HCT116 (cell line): ENCODE measurements at regions not wholly inside any gene's neighbourhood (a gene's known extent, or its start where the extent isn't known, plus 50 kb on each side); places are given as distances from the start of the nearest gene placed in this dataset.

Experiments used
- ATAC-seq: fragments of 200-7000 bp; cut with Tn5 transposase; 2 replicates; pipeline ENCODE4 v1.9.1; 2020; ENCODE audit warnings: mild to moderate bottlenecking, moderate library complexity
- BruUV-seq: library from RNA; stranded (reverse); fragments of 400-500 nt; replicated peaks from 2 replicates; lab custom pipeline; 2021; lab: Mats Ljungman, UMichigan
- CTCF ChIA-PET: fragments of 300-600 bp; sonication (Branson Sonifier 250); formaldehyde crosslinking; loops from one replicate; lab custom pipeline; 2021; ENCODE audit warnings: antibody characterized with exemption; lab: Charles Lee
- POLR2A ChIA-PET: fragments of 300-600, 350-600 bp; sonication (Branson Sonifier 250); formaldehyde crosslinking; loops from one replicate; lab custom pipeline; 2021; ENCODE audit warnings: antibody characterized with exemption; lab: Charles Lee
- RAD21 ChIA-PET, 2 experiments: fragments of 300-600 bp; sonication (Branson Sonifier 250); formaldehyde crosslinking; loops; one replicate each; lab custom pipeline; 2023; ENCODE audit warnings: low total read pairs in 2 of 2; ENCODE audit not compliant: uncharacterized antibody in 2 of 2, unreplicated experiment in 2 of 2, low non-redundant PET in 1 of 2; lab: Charles Lee
- DNase-seq: peaks from one replicate; pipeline ENCODE4 v3.0.0-alpha.2; 2010; ENCODE audit warnings: low read depth, low spot score
- H2AFZ ChIP-seq: fragments of 200-600 bp; shearing (Covaris generic), sonication (generic); 2 replicates; pipeline ENCODE4 v1.6.1; 2017; ENCODE audit warnings: low read depth, mixed run types, mixed read lengths, antibody characterized with exemption, low read length; ENCODE audit not compliant: poor library complexity, severe bottlenecking
- H3K27ac ChIP-seq: 2 replicates; pipeline ENCODE4 v1.5.1; 2012; ENCODE audit warnings: low read depth, low read length
- H3K27me3 ChIP-seq: fragments of 200-600 bp; sonication (generic); 2 replicates; pipeline ENCODE4 v1.6.1; 2016; ENCODE audit warnings: mixed run types, low read length, mixed read lengths; ENCODE audit not compliant: insufficient read depth
- H3K36me3 ChIP-seq, 2 experiments: fragments of 200-500 bp in 1 of 2; fragments of 200-600 bp in 1 of 2; sonication (Bioruptor generic) in 1 of 2; sonication (generic) in 1 of 2; 2 replicates each; pipeline versions ENCODE4 v1.5.1 to v1.6.1; 2014 to 2016; ENCODE audit warnings: low read length in 2 of 2, inconsistent platforms in 1 of 2, mixed read lengths in 1 of 2, mixed run types in 1 of 2; ENCODE audit not compliant: insufficient read depth in 2 of 2, control insufficient read depth in 1 of 2
- H3K4me1 ChIP-seq, 2 experiments: fragments of 200-600 bp in 1 of 2; sonication (generic) in 1 of 2; 2 replicates each; pipeline versions ENCODE4 v1.5.1 to v1.6.1; 2012 to 2017; ENCODE audit warnings: low read length in 2 of 2, inconsistent platforms in 1 of 2, mild to moderate bottlenecking in 1 of 2, mixed read lengths in 1 of 2, mixed run types in 1 of 2, moderate library complexity in 1 of 2; ENCODE audit not compliant: insufficient read depth in 2 of 2, control insufficient read depth in 1 of 2
- H3K4me2 ChIP-seq: fragments of 200-600 bp; sonication (generic); 2 replicates; pipeline ENCODE4 v1.6.1; 2017; ENCODE audit warnings: mixed run types, low read length, mixed read lengths
- H3K4me3 ChIP-seq, 2 experiments: fragments of 200-600 bp in 1 of 2; sonication (generic) in 1 of 2; replicated peaks in 1 of 2; 2 replicates each; pipeline ENCODE4 v1.5.1; 2011 to 2016; ENCODE audit warnings: low read length in 2 of 2, control low read depth in 1 of 2, low read depth in 1 of 2, mild to moderate bottlenecking in 1 of 2, mixed read lengths in 1 of 2, mixed run types in 1 of 2
- H3K79me2 ChIP-seq: fragments of 200-600 bp; sonication (generic); 2 replicates; pipeline ENCODE4 v1.6.1; 2017; ENCODE audit warnings: mild to moderate bottlenecking, mixed run types, low read length, moderate library complexity, mixed read lengths; ENCODE audit not compliant: insufficient read depth
- H3K9ac ChIP-seq: fragments of 200-600 bp; sonication (generic); 2 replicates; pipeline ENCODE4 v1.6.1; 2016; ENCODE audit warnings: low read length, mixed read lengths
- H3K9me2 ChIP-seq: fragments of 200-600 bp; sonication (generic), shearing (Covaris generic); 2 replicates; pipeline ENCODE4 v1.6.1; 2017; ENCODE audit warnings: mixed run types, mild to moderate bottlenecking, moderate library complexity; ENCODE audit not compliant: insufficient read depth
- H3K9me3 ChIP-seq, 2 experiments: fragments of 200-500 bp in 1 of 2; fragments of 200-600 bp in 1 of 2; sonication (Bioruptor generic) in 1 of 2; sonication (generic) in 1 of 2; 2 replicates each; pipeline ENCODE4 v1.6.1; 2014 to 2017; ENCODE audit warnings: low read length in 2 of 2, mixed read lengths in 2 of 2, inconsistent platforms in 1 of 2, low read depth in 1 of 2, mild to moderate bottlenecking in 1 of 2, mixed run types in 1 of 2, moderate library complexity in 1 of 2; ENCODE audit not compliant: control insufficient read depth in 1 of 2, insufficient read depth in 1 of 2
- H4K20me1 ChIP-seq: fragments of 200-600 bp; sonication (generic), shearing (Covaris generic); 2 replicates; pipeline ENCODE4 v1.6.1; 2017; ENCODE audit warnings: mixed run types, mild to moderate bottlenecking, moderate library complexity; ENCODE audit not compliant: insufficient read depth
- ATF3 ChIP-seq: IDR thresholded peaks from 2 replicates; pipeline ENCODE4 v1.6.1; 2012
- CBX3 ChIP-seq: IDR thresholded peaks from 2 replicates; pipeline ENCODE4 v1.6.1; 2012; ENCODE audit warnings: low read depth
- CEBPB ChIP-seq: IDR thresholded peaks from 2 replicates; pipeline ENCODE4 v1.6.1; 2012; ENCODE audit warnings: low read depth
- EGR1 ChIP-seq: IDR thresholded peaks from 2 replicates; pipeline ENCODE4 v1.6.1; 2012; ENCODE audit warnings: low read depth
- EZH2 ChIP-seq: fragments of 200-600 bp; sonication (generic); IDR thresholded peaks from 2 replicates; pipeline ENCODE4 v1.6.1; 2017; ENCODE audit warnings: antibody characterized with exemption, mixed run types
- FOSL1 ChIP-seq: IDR thresholded peaks from 2 replicates; pipeline ENCODE4 v1.6.1; 2012; ENCODE audit warnings: low read depth
- JUND ChIP-seq: IDR thresholded peaks from 2 replicates; pipeline ENCODE4 v1.6.1; 2012
- POLR2AphosphoS5 ChIP-seq: IDR thresholded peaks from 2 replicates; pipeline ENCODE4 v1.6.1; 2011; ENCODE audit warnings: mild to moderate bottlenecking, low read depth, low read length, moderate library complexity
- RAD21 ChIP-seq: IDR thresholded peaks from 2 replicates; pipeline ENCODE4 v1.6.1; 2012; ENCODE audit warnings: low read depth, mild to moderate bottlenecking
- REST ChIP-seq: IDR thresholded peaks from 2 replicates; pipeline ENCODE4 v1.6.1; 2012; ENCODE audit warnings: low read depth
- SP1 ChIP-seq: IDR thresholded peaks from 2 replicates; pipeline ENCODE4 v1.6.1; 2012; ENCODE audit warnings: low read depth
- SRF ChIP-seq: IDR thresholded peaks from 2 replicates; pipeline ENCODE4 v1.6.1; 2012; ENCODE audit warnings: low read depth
- TCF7L2 ChIP-seq: IDR thresholded peaks from 2 replicates; pipeline ENCODE4 v1.7.0; 2011; ENCODE audit warnings: borderline replicate concordance, inconsistent platforms; ENCODE audit not compliant: insufficient read depth, insufficient read length; ENCODE audit errors: extremely low read depth
- ZBTB33 ChIP-seq: IDR thresholded peaks from 2 replicates; pipeline ENCODE4 v1.6.1; 2011; ENCODE audit warnings: mild to moderate bottlenecking, low read length, moderate library complexity; ENCODE audit not compliant: insufficient replicate concordance; ENCODE audit errors: extremely low read depth
- intact Hi-C: fragments of 100-400 bp; cut with micrococcal nuclease; formaldehyde crosslinking; loops from 2 replicates; pipeline ENCODE4 v1.10.0; 2022

- Histone ChIP-seq H3K27me3 (no peaks in the 10 kb centered on the region), H3K9me2 (no peaks in the 10 kb centered on the region), H3K36me3 (no peaks in the 10 kb centered on the region), H3K9ac (no peak overlapping the region), H3K4me3 (no peak overlapping the region), H2AFZ (no peak overlapping the region), H3K9me3 (peaks cover 34 to 43% of the 10 kb centered on the region in 2 experiments; a peak in 2 of 4 replicates), H3K4me1 (no peaks in the 10 kb centered on the region; a peak in 1 of 4 replicates), H4K20me1 (no peaks in the 10 kb centered on the region), H3K79me2 (no peaks in the 10 kb centered on the region), H3K27ac (no peak overlapping the region), H3K4me2 (no peak overlapping the region)
- no TSS peak for BruUV-seq
- DNase-seq (no peak), ATAC-seq (no peak)
- intact Hi-C loops: no loop called here
- ChIA-PET POLR2A (no interaction called here), CTCF (no interaction called here), RAD21 (no interaction called here)
- TF ChIP-seq CEBPB: no peak
- TF ChIP-seq JUND: no peak
- no peak for TF ChIP-seq SRF
- no peak for TF ChIP-seq TCF7L2
- TF ChIP-seq ATF3: no peak
- no peak for TF ChIP-seq EZH2
Measured at GRCh38 chr16:79986352-79986751, 385.8 kb upstream of the MAF start.

- intact Hi-C loops: no loop called here
- no peak overlapping the region for H3K4me3 ChIP-seq
- H3K9ac ChIP-seq: no peak overlapping the region
- no peaks in the 10 kb centered on the region for H3K79me2 ChIP-seq
- H2AFZ ChIP-seq: no peak overlapping the region
- no TSS peak for BruUV-seq
- no peaks in the 10 kb centered on the region; a peak in 1 of 4 replicates for H3K4me1 ChIP-seq
- POLR2A ChIA-PET: no interaction called here
- CTCF ChIA-PET: no interaction called here
- no peaks in the 10 kb centered on the region for H3K9me2 ChIP-seq
- no peaks in the 10 kb centered on the region for H3K36me3 ChIP-seq
- RAD21 ChIA-PET: no interaction called here
- H4K20me1 ChIP-seq: no peaks in the 10 kb centered on the region
- ATAC-seq: no peak
- H3K9me3 ChIP-seq: peaks cover 40 to 45% of the 10 kb centered on the region in 2 experiments; a peak in 2 of 4 replicates
- no peak overlapping the region for H3K4me2 ChIP-seq
- H3K27me3 ChIP-seq: no peaks in the 10 kb centered on the region
- no peak overlapping the region for H3K27ac ChIP-seq
- no peak for DNase-seq
- no peak for TF ChIP-seq SP1
- TF ChIP-seq RAD21: no peak
- no peak for TF ChIP-seq EGR1
- no peak for TF ChIP-seq CBX3
- no peak for TF ChIP-seq SRF
- TF ChIP-seq FOSL1: no peak
- TF ChIP-seq TCF7L2: no peak
- no peak for TF ChIP-seq REST
- TF ChIP-seq ZBTB33: no peak
- TF ChIP-seq JUND: no peak
- TF ChIP-seq POLR2AphosphoS5: no peak
- TF ChIP-seq EZH2: no peak
Measured at GRCh38 chr16:79985606-79986005, 385.1 kb upstream of the MAF start.
